SK-N-SH (cell line): ENCODE measurements at regions not wholly inside any gene's neighbourhood (a gene's known extent, or its start where the extent isn't known, plus 50 kb on each side); places are given as distances from the start of the nearest gene placed in this dataset.

ENCODE experiments used
- CTCF ChIA-PET: fragments of 300-600, 350-600 bp; formaldehyde crosslinking; extraction: SDS; loops from one replicate; lab custom pipeline; 2021; lab: Yijun Ruan, JAX
- POLR2A ChIA-PET: fragments of 350-600 bp; sonication (Branson Sonifier 250); formaldehyde crosslinking; extraction: SDS; loops from one replicate; lab custom pipeline; 2020; ENCODE audit warnings: antibody characterized with exemption, inconsistent platforms; lab: Yijun Ruan, JAX
- DNase-seq: peaks from one replicate; pipeline ENCODE4 v3.0.0; 2012
- H2AFZ ChIP-seq: fragments of 200-600 bp; sonication (generic); 2 replicates; pipeline ENCODE4 v1.8.1; 2016; ENCODE audit warnings: antibody characterized with exemption, mild to moderate bottlenecking, low read depth
- H3F3A ChIP-seq: fragments of 200-600 bp; sonication (generic); replicated peaks from 2 replicates; pipeline ENCODE3; 2016; ENCODE audit warnings: antibody characterized with exemption, mild to moderate bottlenecking; ENCODE audit not compliant: insufficient read depth
- H3K27ac ChIP-seq, 2 experiments: fragments of 200-500 bp in 1 of 2; fragments of 200-600 bp in 1 of 2; sonication (Bioruptor generic) in 1 of 2; sonication (generic), shearing (Covaris generic) in 1 of 2; 2 replicates each; pipeline versions ENCODE4 v1.5.1 to v1.6.1; 2014 to 2016; ENCODE audit warnings: low read depth in 2 of 2, inconsistent platforms in 1 of 2, low read length in 1 of 2, mild to moderate bottlenecking in 1 of 2, mixed read lengths in 1 of 2
- H3K27me3 ChIP-seq: fragments of 200-600 bp; sonication (generic), shearing (Covaris generic); 2 replicates; pipeline ENCODE4 v1.6.1; 2016; ENCODE audit warnings: mixed run types; ENCODE audit not compliant: insufficient read depth
- H3K36me3 ChIP-seq, 2 experiments: fragments of 200-500 bp in 1 of 2; fragments of 200-600 bp in 1 of 2; sonication (Bioruptor generic) in 1 of 2; sonication (generic) in 1 of 2; replicated peaks in 1 of 2; 2 replicates each; pipeline versions ENCODE3 to v1.5.1; 2014 to 2016; ENCODE audit warnings: low read length in 1 of 2, mild to moderate bottlenecking in 1 of 2; ENCODE audit not compliant: insufficient read depth in 2 of 2, control insufficient read depth in 1 of 2
- H3K4me1 ChIP-seq, 2 experiments: fragments of 200-500 bp in 1 of 2; fragments of 200-600 bp in 1 of 2; sonication (Bioruptor generic) in 1 of 2; sonication (generic), shearing (Covaris generic) in 1 of 2; 2 replicates each; pipeline versions ENCODE4 v1.5.1 to v1.6.1; 2014 to 2016; ENCODE audit warnings: low read depth in 1 of 2, low read length in 1 of 2, mixed run types in 1 of 2; ENCODE audit not compliant: insufficient read depth in 2 of 2, control insufficient read depth in 1 of 2
- H3K4me2 ChIP-seq: fragments of 200-600 bp; sonication (generic), shearing (Covaris generic); 2 replicates; pipeline ENCODE4 v1.6.1; 2017; ENCODE audit warnings: mixed run types
- H3K4me3 ChIP-seq, 2 experiments: fragments of 200-500 bp in 1 of 2; fragments of 200-600 bp in 1 of 2; sonication (Bioruptor generic) in 1 of 2; sonication (generic), shearing (Covaris generic) in 1 of 2; 2 replicates each; pipeline versions ENCODE4 v1.5.1 to v1.8.1; 2014 to 2016; ENCODE audit warnings: low read depth in 2 of 2, inconsistent platforms in 1 of 2, low read length in 1 of 2, mild to moderate bottlenecking in 1 of 2, mixed read lengths in 1 of 2, moderate library complexity in 1 of 2
- H3K79me2 ChIP-seq: fragments of 200-600 bp; sonication (generic); 2 replicates; pipeline ENCODE4 v1.8.1; 2017; ENCODE audit warnings: mild to moderate bottlenecking; ENCODE audit not compliant: insufficient read depth
- H3K9ac ChIP-seq: fragments of 200-600 bp; sonication (generic); 2 replicates; pipeline ENCODE4 v1.6.1; 2017; ENCODE audit warnings: mixed run types
- H3K9me2 ChIP-seq: fragments of 200-600 bp; sonication (generic); 2 replicates; pipeline ENCODE4 v1.6.1; 2017; ENCODE audit warnings: mixed run types
- H3K9me3 ChIP-seq: fragments of 200-600 bp; sonication (generic); 2 replicates; pipeline ENCODE4 v1.6.1; 2017; ENCODE audit warnings: mixed run types, mild to moderate bottlenecking, moderate library complexity
- H4K20me1 ChIP-seq: fragments of 200-600 bp; sonication (generic); 2 replicates; pipeline ENCODE4 v1.6.1; 2017; ENCODE audit warnings: mild to moderate bottlenecking, mixed run types; ENCODE audit not compliant: insufficient read depth
- EZH2phosphoT487 ChIP-seq: fragments of 200-600 bp; sonication (generic); IDR thresholded peaks from 2 replicates; pipeline ENCODE4 v1.6.1; 2017; ENCODE audit warnings: low read depth, mixed run types, mild to moderate bottlenecking, antibody characterized with exemption, moderate library complexity, borderline replicate concordance
- FOSL2 ChIP-seq: IDR thresholded peaks from 2 replicates; pipeline ENCODE4 v1.4.0; 2012; ENCODE audit warnings: low read depth, mild to moderate bottlenecking, moderate library complexity, borderline replicate concordance
- FOXM1 ChIP-seq: IDR thresholded peaks from 2 replicates; pipeline ENCODE4 v1.4.0; 2012; ENCODE audit warnings: low read depth, mild to moderate bottlenecking
- GATA2 ChIP-seq: sonication (generic); formaldehyde crosslinking; IDR thresholded peaks from 2 replicates; pipeline ENCODE4 v1.5.0; 2020; ENCODE audit warnings: mild to moderate bottlenecking, missing genetic modification reagents
- JUND ChIP-seq: IDR thresholded peaks from 2 replicates; pipeline ENCODE4 v1.4.0; 2012
- MEF2A ChIP-seq: IDR thresholded peaks from 2 replicates; pipeline ENCODE4 v1.4.0; 2012; ENCODE audit warnings: low read depth, borderline replicate concordance
- NFIC ChIP-seq: IDR thresholded peaks from 2 replicates; pipeline ENCODE4 v1.4.0; 2012; ENCODE audit warnings: borderline replicate concordance
- NRF1 ChIP-seq: IDR thresholded peaks from 2 replicates; pipeline ENCODE4 v1.6.1; 2012; ENCODE audit warnings: low read depth, mild to moderate bottlenecking, low read length
- PBX3 ChIP-seq: IDR thresholded peaks from 2 replicates; pipeline ENCODE4; 2012
- SIN3A ChIP-seq: IDR thresholded peaks from 2 replicates; pipeline ENCODE4 v1.6.1; 2012; ENCODE audit warnings: low read depth, mild to moderate bottlenecking, low read length, moderate library complexity, borderline replicate concordance
- TAF1 ChIP-seq: IDR thresholded peaks from 2 replicates; pipeline ENCODE4 v1.6.1; 2012; ENCODE audit warnings: low read depth, mild to moderate bottlenecking, low read length, moderate library complexity, borderline replicate concordance
- TCF12 ChIP-seq: IDR thresholded peaks from 2 replicates; pipeline ENCODE4 v1.4.0; 2012
- WGBS: methylation state at CpG from one replicate; pipeline ENCODE4 v1.1.6; 2017; ENCODE audit warnings: low lambda C conversion rate; 5-methylcytosine and 5-hydroxymethylcytosine counted together

GRCh38 chr15:87609894-87610293, 646.6 kb downstream of the NTRK3 start:
- Histone ChIP-seq H3K36me3 (no peaks in the 10 kb centered on the region), H3F3A (no peaks in the 10 kb centered on the region), H3K27me3 (no peaks in the 10 kb centered on the region), H3K27ac (no peak overlapping the region), H3K4me3 (no peak overlapping the region), H4K20me1 (no peaks in the 10 kb centered on the region), H3K9me2 (no peaks in the 10 kb centered on the region), H3K9ac (no peak overlapping the region), H3K9me3 (no peaks in the 10 kb centered on the region), H3K4me2 (no peak overlapping the region), H2AFZ (no peak overlapping the region), H3K79me2 (no peaks in the 10 kb centered on the region), H3K4me1 (no peaks in the 10 kb centered on the region)
- TF ChIP-seq FOSL2 (no peak), MEF2A (no peak), EZH2phosphoT487 (no peak), SIN3A (no peak), FOXM1 (no peak), NRF1 (no peak)
- no peak for DNase-seq
- WGBS, result 72% methylated on average over 4 of the region's 4 CpGs
- POLR2A ChIA-PET, result no interaction called here
- CTCF ChIA-PET, result no interaction called here

- no peak overlapping the region for H3K4me3 ChIP-seq
- no peaks in the 10 kb centered on the region for H3F3A ChIP-seq
- WGBS, result 34% methylated on average over 1 of the region's 1 CpG
- H3K4me1 ChIP-seq, result no peaks in the 10 kb centered on the region
- no peaks in the 10 kb centered on the region for H4K20me1 ChIP-seq
- H3K79me2 ChIP-seq, result no peaks in the 10 kb centered on the region
- DNase-seq, result no peak
- no peaks in the 10 kb centered on the region for H3K9me2 ChIP-seq
- H3K36me3 ChIP-seq, result no peaks in the 10 kb centered on the region
- H3K4me2 ChIP-seq, result no peak overlapping the region
- no peak overlapping the region for H2AFZ ChIP-seq
- CTCF ChIA-PET, result interaction anchor here (0.7 kb wide), 1 partner anchor 636 kb away, joined by 3 read pairs; no protein-coding TSS in a partner anchor
- POLR2A ChIA-PET, result no interaction called here
- no peak overlapping the region for H3K9ac ChIP-seq
- TF ChIP-seq PBX3, result peak; percentile 42; the same call in 1 of the 2 replicates
- no peak for TF ChIP-seq TAF1
- TF ChIP-seq TCF12, result peak; percentile 51
- TF ChIP-seq FOSL2, result peak; percentile 32; the same call in 1 of the 2 replicates
- peak; percentile 29; the same call in 1 of the 2 replicates for TF ChIP-seq NFIC
- TF ChIP-seq JUND, result peak; percentile 33
- no peak for TF ChIP-seq GATA2 (CRISPR knock-in tag)
- TF ChIP-seq, all 33 proteins: peak for 5
- Histone ChIP-seq H3K27me3 (no peaks in the 10 kb centered on the region), H3K27ac (no peak overlapping the region), H3K9me3 (no peaks in the 10 kb centered on the region)
Measured at GRCh38 chr15:87609474-87609873, 647.1 kb downstream of the NTRK3 start.
